ENCODE measurements at regions not wholly inside any gene's neighbourhood (a gene's known extent, or its start where the extent isn't known, plus 50 kb on each side); places are given as distances from the start of the nearest gene placed in this dataset.

- no peak for TF ChIP-seq EZH2 (IDR thresholded peaks at IDR 0.05; ENCODE audit: borderline replicate concordance, low read length)
- TF ChIP-seq CTCF (IDR thresholded peaks at IDR 0.05; ENCODE audit: low read length), result no peak
Measured at GRCh38 chr6:104266922-104267321, 592.8 kb downstream of the HACE1 start.

All from OCI-LY1 (cell line).